ENCODE measurements at regions not wholly inside any gene's neighbourhood (a gene's known extent, or its start where the extent isn't known, plus 50 kb on each side); places are given as distances from the start of the nearest gene placed in this dataset.

- FAIRE-seq: no peak
These were observed 459.2 kb downstream of the RFPL4B start for GRCh38 chr6:112806163-112806865.

GRCh38 chr6:112821476-112821875 lies 474.3 kb downstream of the RFPL4B start:
- FAIRE-seq: no peak

GRCh38 chr6:112822769-112823168 lies 475.6 kb downstream of the RFPL4B start:
- no peak for FAIRE-seq

GRCh38 chr6:112827793-112828192 lies 480.7 kb downstream of the RFPL4B start:
- FAIRE-seq: no peak

GRCh38 chr6:112831022-112831421 lies 483.9 kb downstream of the RFPL4B start:
- FAIRE-seq: no peak

GRCh38 chr6:112833581-112834131 lies 486.5 kb downstream of the RFPL4B start:
- no peak for FAIRE-seq

- FAIRE-seq: no peak
These were observed 487.9 kb downstream of the RFPL4B start for GRCh38 chr6:112835078-112835477.

GRCh38 chr6:112839525-112839961 lies 492.4 kb downstream of the RFPL4B start:
- FAIRE-seq: no peak

GRCh38 chr6:112841553-112842329 lies 494.6 kb downstream of the RFPL4B start:
- FAIRE-seq: no peak

- no peak for FAIRE-seq
These were observed 495.2 kb downstream of the RFPL4B start for GRCh38 chr6:112842330-112842685.

- no peak for FAIRE-seq
These were observed 499.6 kb downstream of the RFPL4B start for GRCh38 chr6:112846681-112847080.

- no peak for FAIRE-seq
These were observed 504.0 kb downstream of the RFPL4B start for GRCh38 chr6:112851146-112851545.

GRCh38 chr6:112853162-112853561 lies 506.0 kb downstream of the RFPL4B start:
- FAIRE-seq: no peak

- FAIRE-seq: no peak
These were observed 516.6 kb downstream of the RFPL4B start for GRCh38 chr6:112863753-112864152.

GRCh38 chr6:112865131-112865530 lies 518.0 kb downstream of the RFPL4B start:
- FAIRE-seq: no peak

- no peak for FAIRE-seq
These were observed 527.8 kb downstream of the RFPL4B start for GRCh38 chr6:112874881-112875280.

GRCh38 chr6:112877134-112878100 lies 530.3 kb downstream of the RFPL4B start:
- FAIRE-seq: no peak

GRCh38 chr6:112879920-112880413 lies 532.8 kb downstream of the RFPL4B start:
- no peak for FAIRE-seq

- no peak for FAIRE-seq
These were observed 533.9 kb downstream of the RFPL4B start for GRCh38 chr6:112881027-112881426.

GRCh38 chr6:112881828-112882780 lies 535.0 kb downstream of the RFPL4B start:
- FAIRE-seq: peak; percentile 56

- no peak for FAIRE-seq
These were observed 536.0 kb downstream of the RFPL4B start for GRCh38 chr6:112883095-112883494.

Measured in islet of Langerhans (tissue), 1 donor.